ENCODE measurements at regions not wholly inside any gene's neighbourhood (a gene's known extent, or its start where the extent isn't known, plus 50 kb on each side); places are given as distances from the start of the nearest gene placed in this dataset.

GRCh38 chr2:45248214-45248613 is 239.0 kb upstream of the SIX2 start:
- no peak for DNase-seq

- DNase-seq = no peak
These were observed 235.7 kb upstream of the SIX2 start for GRCh38 chr2:45244928-45245327.

GRCh38 chr2:45242161-45242741 is 233.0 kb upstream of the SIX2 start:
- DNase-seq = no peak

- DNase-seq = no peak
These were observed 231.9 kb upstream of the SIX2 start for GRCh38 chr2:45241061-45241561.

- no peak for DNase-seq
These were observed 228.7 kb upstream of the SIX2 start for GRCh38 chr2:45237850-45238542.

GRCh38 chr2:45237128-45237527 is 227.9 kb upstream of the SIX2 start:
- DNase-seq = no peak

GRCh38 chr2:45236268-45236667 is 227.0 kb upstream of the SIX2 start:
- no peak for DNase-seq

GRCh38 chr2:45233301-45233700 is 224.0 kb upstream of the SIX2 start:
- DNase-seq = no peak

- DNase-seq = no peak
These were observed 223.6 kb upstream of the SIX2 start for GRCh38 chr2:45232818-45233217.

GRCh38 chr2:45229411-45229810 is 220.2 kb upstream of the SIX2 start:
- DNase-seq = no peak

- no peak for DNase-seq
These were observed 218.1 kb upstream of the SIX2 start for GRCh38 chr2:45227347-45227746.

GRCh38 chr2:45224993-45225380 is 215.7 kb upstream of the SIX2 start:
- DNase-seq = no peak

GRCh38 chr2:45224321-45224992 is 215.2 kb upstream of the SIX2 start:
- DNase-seq = no peak

- DNase-seq = no peak
These were observed 214.3 kb upstream of the SIX2 start for GRCh38 chr2:45223531-45223930.

- no peak for DNase-seq
These were observed 211.0 kb upstream of the SIX2 start for GRCh38 chr2:45220227-45220626.

- no peak for DNase-seq
These were observed 209.7 kb upstream of the SIX2 start for GRCh38 chr2:45218931-45219339.

GRCh38 chr2:45218297-45218696 is 209.0 kb upstream of the SIX2 start:
- DNase-seq = no peak

- no peak for DNase-seq
These were observed 206.9 kb upstream of the SIX2 start for GRCh38 chr2:45216118-45216517.

GRCh38 chr2:45214550-45214949 is 205.3 kb upstream of the SIX2 start:
- no peak for DNase-seq

- DNase-seq = no peak
These were observed 203.8 kb upstream of the SIX2 start for GRCh38 chr2:45212953-45213635.

- DNase-seq = no peak
These were observed 202.4 kb upstream of the SIX2 start for GRCh38 chr2:45211636-45212035.

- no peak for DNase-seq
These were observed 201.4 kb upstream of the SIX2 start for GRCh38 chr2:45210462-45211195.

GRCh38 chr2:45209875-45210274 is 200.6 kb upstream of the SIX2 start:
- no peak for DNase-seq
